ENCODE measurements at regions not wholly inside any gene's neighbourhood (a gene's known extent, or its start where the extent isn't known, plus 50 kb on each side); places are given as distances from the start of the nearest gene placed in this dataset.

DNA sequence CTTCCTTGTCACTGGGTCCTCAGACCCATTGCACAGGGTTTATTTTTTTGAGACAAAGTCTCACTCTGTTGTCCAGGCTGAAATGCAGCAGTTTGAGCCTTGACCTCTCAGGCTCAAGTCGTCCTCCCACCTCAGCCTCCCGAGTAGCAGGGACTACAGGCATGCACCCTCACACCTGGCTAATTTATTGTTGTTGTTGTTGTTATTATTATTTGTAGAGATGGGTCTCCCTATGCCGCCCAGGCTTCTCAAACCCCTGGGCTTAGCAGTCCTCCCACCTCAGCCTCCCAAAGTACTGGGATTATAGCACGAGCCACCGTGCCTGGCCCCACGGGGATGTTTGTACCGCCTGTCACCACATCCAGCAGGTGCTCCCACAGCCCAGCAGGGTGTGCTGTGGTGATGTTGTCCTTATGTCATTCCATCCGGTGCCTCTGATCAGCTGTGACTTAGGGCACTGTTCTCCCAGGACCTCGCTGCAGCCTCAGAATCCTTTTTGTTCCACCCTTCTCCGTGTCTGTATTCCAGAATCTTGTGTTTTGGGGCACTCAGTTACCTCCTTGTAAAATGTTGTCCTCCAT, 182.3 kb downstream of the INO80D start:
- H3K4me3 ChIP-seq (ENCODE audit: low read depth, low read length): no peak overlapping the region
- TF ChIP-seq, protein P1, sequence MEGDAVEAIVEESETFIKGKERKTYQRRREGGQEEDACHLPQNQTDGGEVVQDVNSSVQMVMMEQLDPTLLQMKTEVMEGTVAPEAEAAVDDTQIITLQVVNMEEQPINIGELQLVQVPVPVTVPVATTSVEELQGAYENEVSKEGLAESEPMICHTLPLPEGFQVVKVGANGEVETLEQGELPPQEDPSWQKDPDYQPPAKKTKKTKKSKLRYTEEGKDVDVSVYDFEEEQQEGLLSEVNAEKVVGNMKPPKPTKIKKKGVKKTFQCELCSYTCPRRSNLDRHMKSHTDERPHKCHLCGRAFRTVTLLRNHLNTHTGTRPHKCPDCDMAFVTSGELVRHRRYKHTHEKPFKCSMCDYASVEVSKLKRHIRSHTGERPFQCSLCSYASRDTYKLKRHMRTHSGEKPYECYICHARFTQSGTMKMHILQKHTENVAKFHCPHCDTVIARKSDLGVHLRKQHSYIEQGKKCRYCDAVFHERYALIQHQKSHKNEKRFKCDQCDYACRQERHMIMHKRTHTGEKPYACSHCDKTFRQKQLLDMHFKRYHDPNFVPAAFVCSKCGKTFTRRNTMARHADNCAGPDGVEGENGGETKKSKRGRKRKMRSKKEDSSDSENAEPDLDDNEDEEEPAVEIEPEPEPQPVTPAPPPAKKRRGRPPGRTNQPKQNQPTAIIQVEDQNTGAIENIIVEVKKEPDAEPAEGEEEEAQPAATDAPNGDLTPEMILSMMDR (IDR thresholded peaks at IDR 0.05; ENCODE audit: low read depth, low read length, missing control alignments): no peak
- in situ Hi-C loops (cut with HindIII; ENCODE audit: low sequenced_read_pairs): no loop called here
- no peak for DNase-seq (ENCODE audit: low read depth)

DNA sequence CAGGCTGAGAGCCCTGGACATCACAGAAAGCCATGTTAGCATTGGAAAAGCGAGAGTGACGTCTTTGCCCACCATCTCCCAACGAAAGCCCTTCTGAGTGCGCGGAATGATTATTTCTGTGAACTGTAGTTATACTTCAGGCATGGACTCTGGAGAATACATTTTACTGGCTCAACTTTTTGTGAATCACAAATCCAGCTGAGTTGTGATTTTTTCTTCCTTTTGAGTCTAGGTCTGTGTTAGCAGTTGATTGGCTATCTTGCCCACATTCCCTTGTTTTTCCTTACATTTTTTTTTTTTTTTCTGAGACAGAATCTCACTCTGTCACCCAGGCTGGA, 183.1 kb downstream of the INO80D start:
- in situ Hi-C loops (cut with HindIII; ENCODE audit: low sequenced_read_pairs): no loop called here
- TF ChIP-seq, protein P1 (IDR thresholded peaks at IDR 0.05; ENCODE audit: low read depth, low read length, missing control alignments): no peak
- H3K4me3 ChIP-seq (ENCODE audit: low read depth, low read length): no peak overlapping the region
- DNase-seq (ENCODE audit: low read depth): no peak

DNA sequence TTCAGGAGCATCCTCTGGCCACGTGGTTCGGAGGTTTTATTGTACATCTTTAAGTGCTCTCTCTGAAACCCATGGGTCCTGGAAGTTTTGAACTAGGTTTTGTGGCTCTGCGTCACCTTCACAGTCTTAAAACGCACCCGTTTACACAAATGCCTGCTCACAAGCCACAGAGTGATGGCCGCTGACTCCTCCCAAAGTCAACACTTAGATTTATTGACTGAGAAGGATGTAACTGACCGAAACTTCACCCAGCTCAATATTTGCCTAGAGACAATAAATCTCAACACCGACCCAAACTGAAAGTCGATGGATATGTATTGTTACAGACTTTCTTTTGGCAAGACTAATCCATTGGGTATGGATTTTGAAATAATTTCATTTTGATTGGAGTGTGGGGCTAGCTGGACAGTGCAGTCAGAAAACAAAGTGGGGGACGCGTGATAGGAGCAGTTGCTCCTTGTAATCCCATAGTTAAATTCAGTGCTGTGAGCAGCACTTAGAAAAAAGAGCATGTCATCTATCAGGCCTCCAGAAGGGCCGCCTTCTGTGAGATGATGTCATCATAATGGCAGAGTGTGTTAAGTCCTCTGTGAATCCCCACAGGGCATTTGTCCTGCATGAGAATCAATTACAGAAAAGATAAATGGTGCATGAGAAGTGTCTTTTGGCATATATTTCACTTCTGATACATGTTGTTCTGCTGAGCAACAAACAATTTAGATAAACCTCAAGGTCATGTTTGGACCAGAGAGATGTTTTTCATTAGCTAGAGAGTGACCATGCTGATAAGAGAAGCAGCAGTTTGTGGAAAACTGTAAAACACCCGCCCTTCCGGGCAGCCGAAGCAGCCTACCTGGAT, 183.7 kb downstream of the INO80D start:
- in situ Hi-C loops (cut with HindIII; ENCODE audit: low sequenced_read_pairs): no loop called here

DNA sequence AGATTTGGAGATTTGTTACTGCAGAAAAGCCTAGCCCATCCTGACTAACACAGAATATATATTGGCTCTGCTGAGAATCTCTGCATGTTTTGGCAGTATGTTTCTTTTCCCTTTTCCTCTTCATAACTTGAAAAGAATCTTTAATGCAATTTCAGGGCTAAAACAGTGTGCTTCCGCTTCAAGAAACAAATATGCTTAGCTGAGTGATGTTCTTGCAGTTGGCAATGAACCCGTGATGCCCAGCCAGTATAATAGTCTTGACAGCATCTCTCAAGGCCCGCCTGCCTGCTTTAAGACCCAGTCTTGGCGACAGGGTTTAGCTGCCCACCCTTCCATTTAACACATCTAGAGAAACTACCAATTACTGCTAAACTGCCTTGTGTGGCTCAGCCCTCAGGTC, 184.5 kb downstream of the INO80D start:
- TF ChIP-seq, protein P1 (IDR thresholded peaks at IDR 0.05; ENCODE audit: low read depth, low read length, missing control alignments): no peak
- no peak for DNase-seq (ENCODE audit: low read depth)
- in situ Hi-C loops (cut with HindIII; ENCODE audit: low sequenced_read_pairs): no loop called here
- no peak overlapping the region for H3K4me3 ChIP-seq (ENCODE audit: low read depth, low read length)

More for the DNA sequence above, 183.7 kb downstream of the INO80D start:
- H3K4me3 ChIP-seq (ENCODE audit: low read depth, low read length): no peak overlapping the region
- DNase-seq (ENCODE audit: low read depth): no peak
- TF ChIP-seq, protein P1 (IDR thresholded peaks at IDR 0.05; ENCODE audit: low read depth, low read length, missing control alignments): no peak

DNA sequence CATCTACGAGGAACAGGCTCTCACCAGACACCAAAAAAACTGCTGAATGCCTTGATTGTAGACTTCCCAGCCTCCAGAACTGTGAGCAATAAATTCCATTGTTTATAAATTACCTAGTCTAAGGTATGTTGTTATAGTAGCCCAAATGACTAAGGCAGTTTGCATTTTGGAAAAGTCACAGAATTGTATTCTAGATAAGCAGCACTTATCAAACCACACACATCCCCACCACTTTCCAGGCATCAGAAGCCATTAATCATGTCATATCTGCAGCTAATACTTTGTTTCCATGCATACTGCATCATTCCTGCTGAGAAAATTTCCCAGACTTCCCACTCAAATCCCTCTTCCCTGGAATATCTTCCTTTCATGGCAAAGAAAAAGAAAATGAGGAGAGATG, 187.2 kb downstream of the INO80D start:
- H3K4me3 ChIP-seq (ENCODE audit: low read depth, low read length): no peak overlapping the region
- TF ChIP-seq, protein P1 (IDR thresholded peaks at IDR 0.05; ENCODE audit: low read depth, low read length, missing control alignments): no peak
- in situ Hi-C loops (cut with HindIII; ENCODE audit: low sequenced_read_pairs): no loop called here
- no peak for DNase-seq (ENCODE audit: low read depth)

DNA sequence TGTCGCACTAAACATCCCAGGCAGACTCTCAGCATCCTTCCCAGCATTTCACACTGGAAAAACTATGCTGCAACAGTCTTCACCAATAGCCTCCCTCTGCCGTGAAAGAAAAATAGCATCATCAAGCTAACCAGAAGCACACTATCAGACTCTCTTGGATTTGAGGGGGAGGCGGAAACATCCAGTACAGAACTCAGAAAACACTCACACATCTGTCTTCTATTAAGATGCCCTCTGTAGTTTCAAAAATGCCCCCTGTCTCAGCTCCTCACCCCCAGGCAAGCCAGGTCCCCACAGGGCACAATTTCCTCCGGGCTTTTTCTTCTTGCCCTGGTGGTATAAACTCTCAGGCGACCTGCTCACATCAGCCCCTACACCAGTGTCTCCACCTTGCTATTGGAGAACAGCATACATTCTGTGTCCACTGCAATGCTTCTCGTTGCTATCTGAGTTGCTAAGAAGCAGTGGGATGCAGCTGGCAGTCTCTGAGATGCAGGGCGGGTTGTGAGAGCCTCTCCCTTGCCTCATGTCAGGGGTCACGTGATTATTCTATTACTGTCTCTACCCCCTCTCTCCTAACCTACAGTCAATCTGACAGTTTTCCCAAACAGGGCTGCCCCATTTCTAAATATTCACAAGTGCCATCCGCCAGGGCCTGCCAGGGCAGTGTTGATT, 189.9 kb downstream of the INO80D start:
- in situ Hi-C loops (cut with HindIII; ENCODE audit: low sequenced_read_pairs): no loop called here
- no peak overlapping the region for H3K4me3 ChIP-seq (ENCODE audit: low read depth, low read length)
- TF ChIP-seq, protein P1 (IDR thresholded peaks at IDR 0.05; ENCODE audit: low read depth, low read length, missing control alignments): no peak
- no peak for DNase-seq (ENCODE audit: low read depth)
